ENCODE measurements at regions not wholly inside any gene's neighbourhood (a gene's known extent, or its start where the extent isn't known, plus 50 kb on each side); places are given as distances from the start of the nearest gene placed in this dataset.

- peak; percentile 47 for DNase-seq
These were observed 94.7 kb downstream of the SIK1 start for GRCh38 chr21:43331962-43332828.

GRCh38 chr21:43331111-43331961, 95.6 kb downstream of the SIK1 start:
- DNase-seq, result no peak

DNA sequence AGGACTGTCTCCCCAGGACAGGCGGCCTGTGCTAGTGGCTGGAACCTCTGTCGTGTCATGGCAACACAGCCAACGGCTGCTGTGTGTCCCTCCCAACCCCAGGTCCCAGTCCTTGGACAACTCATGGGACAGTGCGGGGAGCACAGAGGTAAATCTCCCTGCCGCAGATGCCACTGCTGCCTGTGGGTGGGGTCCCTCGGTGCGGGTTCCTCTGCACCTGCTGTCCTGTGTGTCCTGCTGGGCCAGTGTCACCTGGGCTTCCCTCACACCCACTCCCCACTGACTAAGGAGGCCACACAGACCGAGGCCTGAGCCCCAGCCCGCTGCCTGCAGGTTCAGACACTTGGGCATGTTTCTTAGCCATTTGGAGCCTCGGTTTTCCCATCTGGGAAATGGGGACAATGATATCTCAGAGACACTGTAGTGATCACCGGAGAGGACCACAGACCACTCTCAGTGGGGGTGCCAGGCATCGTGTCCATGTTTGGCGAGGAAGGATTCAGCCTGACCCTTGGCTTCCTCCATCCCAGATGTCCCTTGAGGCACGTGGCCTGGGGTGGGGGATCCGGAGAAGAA, 96.5 kb downstream of the SIK1 start:
- no peak for DNase-seq

GRCh38 chr21:43329711-43330269, 97.1 kb downstream of the SIK1 start:
- DNase-seq, result no peak

DNA sequence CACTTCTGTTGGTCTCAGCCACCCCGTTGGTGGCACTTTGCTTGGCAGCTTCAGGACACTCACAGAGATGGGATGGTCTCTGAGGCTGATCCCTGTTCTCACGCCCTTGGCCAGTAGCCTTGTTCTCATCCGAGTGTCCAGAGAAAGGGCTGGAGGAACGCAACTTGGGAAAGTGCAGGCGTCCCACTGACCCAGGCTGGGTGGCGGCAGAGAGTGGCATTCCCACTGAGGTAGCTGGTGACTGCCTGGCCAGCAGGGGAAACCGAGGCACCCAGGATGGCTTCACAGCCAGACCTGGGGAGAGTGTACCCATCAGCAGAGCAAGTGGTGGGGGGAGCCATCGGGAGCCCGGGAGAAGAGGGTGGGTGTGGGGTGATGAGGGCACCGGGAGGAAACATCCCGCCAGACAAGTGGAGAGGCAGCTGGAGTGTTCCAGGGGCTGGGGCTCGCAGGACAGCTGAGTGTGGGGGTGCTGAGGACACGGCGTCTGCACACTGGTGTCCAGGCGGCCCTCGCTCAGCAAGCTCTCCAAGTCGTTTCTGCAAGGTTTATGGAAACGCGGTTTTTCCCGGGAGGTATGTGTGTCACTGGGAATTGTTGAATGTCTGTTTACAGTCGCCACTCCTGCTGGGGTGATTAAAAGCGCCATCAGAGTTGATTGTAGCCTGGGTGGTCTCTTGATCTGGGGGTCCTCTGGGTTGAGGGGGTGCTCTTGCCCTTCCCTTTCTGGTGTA, 97.8 kb downstream of the SIK1 start:
- DNase-seq, result no peak

DNA sequence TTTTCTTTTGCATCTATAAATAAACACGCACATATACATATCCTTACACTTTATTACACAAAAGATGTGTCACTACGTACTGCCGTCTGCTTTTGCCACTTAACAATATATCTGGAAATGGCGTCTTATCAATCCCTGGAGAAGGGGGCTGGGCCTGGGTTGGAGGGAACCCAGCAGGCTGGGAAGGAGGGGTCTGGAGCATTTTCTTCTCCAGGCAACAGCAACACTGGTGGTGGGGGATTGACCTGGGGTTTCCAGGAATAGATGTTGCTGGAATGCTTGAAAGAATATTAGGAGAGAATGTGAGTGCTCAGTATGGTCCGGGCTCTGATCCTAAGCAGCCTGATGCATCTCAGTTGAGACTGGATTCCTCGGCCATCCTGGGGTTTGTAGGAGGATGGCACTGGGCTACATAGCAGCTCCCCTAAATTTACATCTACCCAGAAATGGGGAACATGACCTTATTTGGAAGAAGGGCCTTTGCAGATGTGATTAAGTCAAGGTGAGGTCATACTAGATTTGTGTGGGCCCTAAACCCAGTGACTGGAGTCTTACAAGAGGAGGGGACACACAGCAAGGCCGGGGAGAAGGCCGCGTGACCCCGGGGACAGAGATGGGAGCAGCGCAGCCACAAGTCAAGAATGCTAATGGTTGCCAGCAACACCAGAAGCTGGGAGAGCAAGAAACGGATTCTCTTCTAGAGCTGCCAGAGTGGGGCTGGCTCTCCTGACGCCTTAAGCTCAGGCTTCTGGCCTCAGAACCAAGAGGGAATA, 98.6 kb downstream of the SIK1 start:
- no peak for DNase-seq

GRCh38 chr21:43325968-43326715, 100.8 kb downstream of the SIK1 start:
- DNase-seq, result no peak

DNA sequence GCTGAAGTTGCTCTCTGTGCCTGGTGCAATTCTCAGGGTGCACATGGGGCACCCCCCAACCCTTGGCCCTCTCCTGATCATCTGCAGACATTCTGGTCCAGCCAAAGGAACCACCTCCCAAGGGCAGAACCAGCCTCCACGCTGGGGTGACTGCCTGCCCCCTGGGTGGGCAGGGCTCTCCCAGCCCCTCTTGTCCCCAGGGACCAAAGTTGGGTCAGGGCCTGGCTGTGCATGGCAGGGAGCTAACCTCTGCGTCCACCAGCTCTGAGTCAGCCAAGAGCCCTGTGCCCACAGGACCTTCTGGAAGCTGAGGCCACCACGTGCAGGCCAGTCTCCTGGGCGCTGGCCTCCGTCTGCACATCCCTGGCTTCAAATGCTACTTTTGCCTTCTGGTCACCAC, 101.9 kb downstream of the SIK1 start:
- DNase-seq, result no peak

DNA sequence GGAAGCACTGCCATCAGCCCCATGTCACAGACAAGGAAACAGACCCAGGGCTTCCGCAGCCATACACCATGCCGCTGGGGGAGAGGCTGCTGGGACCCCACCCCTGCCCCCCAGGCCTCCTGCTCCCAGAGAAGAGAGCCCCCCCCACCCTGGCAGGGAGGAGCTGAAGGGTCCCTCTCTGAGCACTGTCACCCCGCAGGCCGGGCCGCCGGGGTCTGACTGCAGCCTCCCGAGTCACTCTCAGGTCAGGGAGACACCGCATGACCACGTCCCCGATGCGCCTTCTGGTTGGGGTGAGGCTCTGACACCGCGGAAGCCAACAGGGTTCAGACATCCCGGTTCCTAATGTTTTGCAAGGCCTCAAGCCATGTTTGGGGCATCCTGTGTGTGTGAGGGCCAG, 102.3 kb downstream of the SIK1 start:
- no peak for DNase-seq

DNA sequence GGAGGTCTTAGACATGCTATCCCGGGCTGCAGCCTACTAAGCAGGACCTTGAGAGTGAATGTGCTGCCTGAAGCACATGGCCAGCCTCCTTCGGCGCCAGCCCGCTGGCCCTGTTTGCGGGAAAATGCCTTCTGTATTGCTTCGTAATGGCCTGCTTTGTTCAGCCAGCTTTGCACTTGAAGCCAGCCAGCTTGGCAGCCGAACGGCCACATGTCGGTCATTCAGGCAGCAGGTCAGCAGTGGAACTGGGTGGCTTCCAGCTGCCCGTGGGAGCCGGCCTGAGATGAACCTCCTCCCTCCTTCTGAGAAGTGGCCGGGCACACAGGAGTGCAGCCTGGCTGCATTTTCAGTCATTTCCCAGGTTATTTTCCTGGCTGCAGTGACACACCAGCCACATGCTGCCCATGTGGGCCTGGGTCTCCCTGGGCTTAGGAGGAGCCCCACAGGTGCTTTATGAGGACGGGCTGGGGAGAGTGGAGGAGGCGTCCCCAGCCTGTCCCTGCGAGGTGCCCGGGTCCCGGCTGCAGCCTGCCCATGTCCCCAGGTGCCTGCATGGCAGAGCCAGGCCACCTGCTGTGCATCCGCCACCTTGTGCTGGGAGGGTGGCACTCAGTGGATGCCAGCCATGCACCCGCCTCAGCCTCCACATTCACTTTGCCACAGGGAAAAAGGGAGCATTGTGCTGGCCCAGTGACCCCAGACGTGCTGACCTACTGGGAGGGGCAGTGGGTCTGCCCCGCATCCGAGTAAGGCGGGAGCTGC, 103.5 kb downstream of the SIK1 start:
- DNase-seq, result no peak

DNA sequence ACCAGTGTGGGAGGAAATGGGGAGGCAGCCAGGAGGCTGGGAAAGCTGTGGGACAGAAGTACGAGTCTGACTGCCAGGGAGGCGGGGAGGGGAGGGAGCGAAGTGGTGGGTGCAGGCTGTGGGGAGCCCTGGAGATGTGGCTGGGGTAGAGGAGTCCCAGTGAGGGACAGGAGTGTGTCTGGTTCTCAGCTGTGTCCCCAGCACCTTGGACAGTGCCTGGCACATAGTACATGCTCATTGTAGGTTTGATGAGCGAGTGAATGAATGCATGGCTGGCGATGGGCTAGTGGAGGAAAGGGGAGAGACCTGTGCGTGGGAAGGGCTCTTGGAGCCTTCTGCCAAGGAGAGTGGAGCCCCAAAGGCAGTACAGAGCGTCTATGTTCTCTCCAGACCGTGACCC, 104.1 kb downstream of the SIK1 start:
- DNase-seq, result no peak

DNA sequence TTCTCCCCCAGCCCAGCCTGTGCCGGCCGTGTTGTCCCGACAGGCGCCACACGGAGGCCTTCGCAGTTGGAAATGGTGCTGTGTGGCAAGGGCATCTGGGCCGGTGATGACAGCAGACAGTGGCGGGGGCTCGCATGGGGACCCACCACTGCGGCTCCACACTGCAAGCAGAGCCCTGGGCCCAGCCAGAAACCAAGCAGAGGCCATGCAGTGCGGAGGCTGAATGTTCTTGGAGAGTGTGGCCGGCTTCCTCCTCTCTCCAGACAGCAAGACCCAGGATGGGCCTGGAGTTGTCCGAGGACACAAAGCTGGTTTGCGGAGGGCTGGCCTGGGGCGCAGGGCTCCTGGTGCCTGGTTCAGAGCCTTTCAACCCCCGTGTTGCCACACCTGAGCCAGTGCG, 104.6 kb downstream of the SIK1 start:
- DNase-seq, result no peak

GRCh38 chr21:43321611-43322010, 105.3 kb downstream of the SIK1 start:
- DNase-seq, result no peak

GRCh38 chr21:43321111-43321510, 105.8 kb downstream of the SIK1 start:
- peak; percentile 48 for DNase-seq

DNA sequence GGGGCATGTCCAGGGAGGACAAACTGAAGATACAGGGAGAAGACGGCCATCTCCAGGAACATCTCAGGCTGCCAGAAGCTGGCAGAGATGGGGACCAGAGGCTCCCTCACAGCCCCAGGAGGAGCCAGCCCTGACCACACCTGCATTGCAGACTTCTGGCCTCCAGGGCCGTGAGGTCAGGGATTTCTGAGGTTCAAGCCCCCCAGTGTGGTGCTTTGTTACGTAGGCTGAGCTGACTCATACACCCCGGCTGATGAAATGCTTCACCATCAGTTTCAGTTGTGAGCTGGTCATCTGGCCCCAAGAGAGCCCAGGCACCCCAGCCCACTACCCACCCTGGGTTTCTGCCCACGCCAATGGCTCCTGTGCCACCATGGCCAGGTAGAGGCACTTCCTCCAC, 106.4 kb downstream of the SIK1 start:
- no peak for DNase-seq

- DNase-seq, result peak; percentile 74
These were observed 107.8 kb downstream of the SIK1 start for GRCh38 chr21:43318841-43319781.

GRCh38 chr21:43318368-43318767, 108.6 kb downstream of the SIK1 start:
- DNase-seq, result no peak

DNA sequence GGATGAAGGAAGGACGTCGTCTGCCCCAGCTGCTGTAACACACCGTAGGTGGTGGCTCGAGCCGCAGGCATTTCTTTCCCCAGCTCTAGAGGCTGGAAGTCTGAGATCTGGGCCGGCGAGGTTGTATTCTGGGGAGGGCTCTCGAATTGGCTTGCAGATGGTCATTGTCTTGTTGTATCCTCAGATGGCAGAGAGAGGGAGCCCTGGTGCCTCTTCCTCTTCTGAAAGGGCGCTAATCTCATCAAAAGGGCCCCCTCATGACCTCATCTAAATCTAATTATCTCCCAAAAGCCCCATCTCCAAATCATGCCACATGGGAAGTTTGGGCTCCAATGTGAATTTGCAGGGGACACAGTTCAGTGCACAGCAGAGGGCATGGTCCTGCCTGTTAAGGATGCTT, 109.0 kb downstream of the SIK1 start:
- no peak for DNase-seq

DNA sequence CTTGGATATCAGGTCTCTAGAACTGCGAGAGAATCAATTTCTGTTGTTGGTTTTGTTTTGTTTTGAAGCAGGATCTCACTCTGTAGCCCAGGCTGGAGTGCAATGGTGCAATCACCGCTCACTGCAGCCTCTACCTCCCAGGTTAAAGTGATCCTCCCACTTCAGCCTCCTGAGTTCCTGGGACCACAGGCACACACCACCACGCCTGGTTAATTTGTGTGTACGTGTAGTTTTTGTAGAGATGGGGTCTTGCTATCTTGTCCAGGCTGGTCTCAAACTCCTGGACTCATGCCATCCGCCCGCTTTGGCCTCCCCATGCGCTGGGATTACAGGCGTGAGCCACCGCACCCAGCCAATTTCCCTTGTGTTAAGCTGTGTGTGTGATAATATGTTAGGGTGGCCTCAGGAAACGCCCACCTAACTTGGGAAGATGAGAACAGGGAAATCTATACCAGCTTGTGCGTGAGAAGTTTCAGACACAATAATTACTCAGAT, 109.6 kb downstream of the SIK1 start:
- no peak for DNase-seq

Data from fibroblast of skin of abdomen (primary cell).